ENCODE measurements at regions not wholly inside any gene's neighbourhood (a gene's known extent, or its start where the extent isn't known, plus 50 kb on each side); places are given as distances from the start of the nearest gene placed in this dataset.
A peak's percentile ranks its signal among the peaks of the same experiment; 100 is the strongest.

DNA sequence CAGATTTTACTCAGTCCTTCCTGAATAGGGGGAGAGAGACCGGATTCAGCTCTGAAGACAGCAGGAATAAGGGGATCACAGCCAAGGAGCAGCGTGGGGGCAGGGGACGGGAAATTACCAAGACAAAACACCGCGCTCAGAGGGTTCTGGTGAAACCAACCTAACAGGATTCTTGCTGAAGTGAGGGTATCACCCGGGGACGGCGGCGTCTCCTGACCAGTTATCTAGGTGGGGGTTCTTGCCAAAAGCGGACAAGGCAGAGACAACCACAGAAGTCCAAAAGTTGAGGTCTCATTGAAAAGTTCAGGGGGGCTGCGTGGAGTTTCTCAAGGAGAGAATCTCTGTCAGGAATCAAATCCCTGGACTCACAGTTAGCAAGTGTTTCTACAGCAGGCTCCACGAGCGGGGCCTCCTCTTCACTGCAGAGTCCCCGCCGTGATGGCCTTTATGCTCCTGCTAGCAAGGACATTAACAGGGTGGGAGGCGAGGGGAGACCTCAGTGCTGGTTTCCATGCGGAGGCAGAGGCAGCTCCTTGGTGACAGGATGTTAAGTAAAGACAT lies 291.0 kb downstream of the BRD1 start:
- H3K27me3 ChIP-seq: peaks cover 0 to 5% of the 10 kb centered on the region in 2 donors
- H3K4me3 ChIP-seq: no peak overlapping the region
- H3K36me3 ChIP-seq: no peaks in the 10 kb centered on the region
- TF ChIP-seq, protein P1, sequence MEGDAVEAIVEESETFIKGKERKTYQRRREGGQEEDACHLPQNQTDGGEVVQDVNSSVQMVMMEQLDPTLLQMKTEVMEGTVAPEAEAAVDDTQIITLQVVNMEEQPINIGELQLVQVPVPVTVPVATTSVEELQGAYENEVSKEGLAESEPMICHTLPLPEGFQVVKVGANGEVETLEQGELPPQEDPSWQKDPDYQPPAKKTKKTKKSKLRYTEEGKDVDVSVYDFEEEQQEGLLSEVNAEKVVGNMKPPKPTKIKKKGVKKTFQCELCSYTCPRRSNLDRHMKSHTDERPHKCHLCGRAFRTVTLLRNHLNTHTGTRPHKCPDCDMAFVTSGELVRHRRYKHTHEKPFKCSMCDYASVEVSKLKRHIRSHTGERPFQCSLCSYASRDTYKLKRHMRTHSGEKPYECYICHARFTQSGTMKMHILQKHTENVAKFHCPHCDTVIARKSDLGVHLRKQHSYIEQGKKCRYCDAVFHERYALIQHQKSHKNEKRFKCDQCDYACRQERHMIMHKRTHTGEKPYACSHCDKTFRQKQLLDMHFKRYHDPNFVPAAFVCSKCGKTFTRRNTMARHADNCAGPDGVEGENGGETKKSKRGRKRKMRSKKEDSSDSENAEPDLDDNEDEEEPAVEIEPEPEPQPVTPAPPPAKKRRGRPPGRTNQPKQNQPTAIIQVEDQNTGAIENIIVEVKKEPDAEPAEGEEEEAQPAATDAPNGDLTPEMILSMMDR (IDR thresholded peaks at IDR 0.05): no peak
- no peaks in the 10 kb centered on the region for H3K9me3 ChIP-seq
- no peaks in the 10 kb centered on the region for H3K4me1 ChIP-seq
- ATAC-seq: no peak
- DNase-seq: peak in 2 of 4 donors; percentile 11 to 59
- intact Hi-C loops (cut with DNase I): no loop called here
- H3K27ac ChIP-seq: no peak overlapping the region

DNA sequence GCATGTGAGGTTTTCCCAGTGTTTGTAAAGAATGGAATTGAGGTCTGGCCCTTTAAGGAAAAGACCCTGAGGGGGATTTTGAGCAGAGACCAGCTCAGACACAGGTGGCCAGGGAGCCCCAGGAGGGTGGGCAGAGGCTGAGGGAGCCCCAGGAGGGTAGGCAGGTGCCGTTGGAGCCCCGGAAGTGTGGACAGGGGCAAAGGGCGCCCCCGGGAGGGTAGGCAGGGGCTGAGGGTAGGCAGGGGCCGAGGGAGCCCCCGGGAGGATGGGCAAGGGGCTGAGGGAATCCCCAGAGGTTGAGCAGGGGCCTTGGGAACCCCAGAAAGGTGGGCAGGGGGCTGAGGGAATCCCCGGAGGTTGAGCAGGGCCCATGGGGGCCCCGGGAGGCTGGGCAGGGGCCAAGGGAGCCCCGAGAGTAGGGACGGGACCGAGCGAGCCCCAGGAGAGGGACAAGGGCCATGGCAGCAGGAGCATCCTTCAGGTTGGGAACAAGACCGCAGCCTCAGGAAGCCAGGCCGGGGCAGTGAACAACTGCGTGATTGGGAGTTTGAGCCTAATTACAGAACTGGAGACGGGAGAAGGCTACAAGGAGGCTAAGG lies 292.0 kb downstream of the BRD1 start:
- ATAC-seq (no peak), DNase-seq (peak in 2 of 4 donors; percentile 20 to 61)
- Histone ChIP-seq H3K27ac (no peak overlapping the region), H3K4me3 (no peak overlapping the region), H3K27me3 (peaks cover 0 to under 1% of the 10 kb centered on the region in 2 donors), H3K9me3 (no peaks in the 10 kb centered on the region), H3K36me3 (no peaks in the 10 kb centered on the region), H3K4me1 (no peaks in the 10 kb centered on the region)
- TF ChIP-seq, protein P1 (IDR thresholded peaks at IDR 0.05): no peak
- intact Hi-C loops (cut with DNase I): no loop called here

DNA sequence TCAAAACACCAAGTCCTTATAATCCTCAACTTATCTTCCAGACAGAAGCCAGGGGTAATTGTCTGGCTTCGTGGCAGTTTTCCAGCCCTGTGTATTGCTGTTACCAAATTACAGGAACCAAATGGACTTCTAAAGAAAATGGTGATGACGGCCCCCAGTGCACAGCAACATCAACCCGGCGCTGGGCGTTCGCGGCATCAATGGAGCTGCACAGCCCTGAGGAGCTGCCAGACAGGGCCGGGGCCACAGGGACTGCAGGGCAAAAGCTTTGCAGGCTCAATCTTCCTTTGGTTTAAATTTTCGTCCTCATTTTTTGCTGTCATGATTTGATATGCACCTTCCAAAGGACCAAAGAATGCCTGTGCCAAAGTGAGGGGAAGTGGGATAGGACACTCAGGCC lies 292.5 kb downstream of the BRD1 start:
- no peaks in the 10 kb centered on the region for H3K27me3 ChIP-seq
- TF ChIP-seq, protein P1 (IDR thresholded peaks at IDR 0.05): no peak
- no peaks in the 10 kb centered on the region for H3K9me3 ChIP-seq
- peak in 2 of 4 donors; percentile 10 to 43 for DNase-seq
- intact Hi-C loops (cut with DNase I): no loop called here
- no peaks in the 10 kb centered on the region for H3K4me1 ChIP-seq
- H3K27ac ChIP-seq: no peak overlapping the region
- no peak overlapping the region for H3K4me3 ChIP-seq
- ATAC-seq: no peak
- no peaks in the 10 kb centered on the region for H3K36me3 ChIP-seq

DNA sequence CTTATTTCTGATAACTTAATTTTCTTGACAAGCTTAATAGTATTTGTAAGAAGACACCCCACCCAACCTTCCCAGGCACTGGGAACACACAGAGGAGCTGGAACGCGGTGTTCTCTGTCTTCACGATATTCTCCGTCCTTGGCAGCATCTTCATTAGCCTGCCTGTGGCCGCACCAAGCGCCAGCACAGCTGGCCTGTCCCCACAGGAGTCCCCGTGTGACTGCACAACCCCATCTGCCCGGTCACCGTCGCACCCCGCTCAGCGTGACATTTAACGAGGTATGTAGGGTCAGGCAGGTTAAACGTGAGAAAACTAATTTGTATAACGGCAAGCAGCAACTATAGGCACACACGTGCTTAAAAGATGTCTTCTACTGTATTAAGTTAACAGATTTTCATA lies 293.3 kb downstream of the BRD1 start:
- intact Hi-C loops (cut with DNase I): no loop called here
- TF ChIP-seq, protein P1 (IDR thresholded peaks at IDR 0.05): no peak
- DNase-seq (peak in 2 of 4 donors; percentile 12 to 67), ATAC-seq (no peak)
- no peak overlapping the region for H3K4me3 ChIP-seq
- H3K4me1 ChIP-seq: no peaks in the 10 kb centered on the region
- H3K27me3 ChIP-seq: no peaks in the 10 kb centered on the region
- no peak overlapping the region for H3K27ac ChIP-seq
- no peaks in the 10 kb centered on the region for H3K9me3 ChIP-seq
- H3K36me3 ChIP-seq: no peaks in the 10 kb centered on the region

DNA sequence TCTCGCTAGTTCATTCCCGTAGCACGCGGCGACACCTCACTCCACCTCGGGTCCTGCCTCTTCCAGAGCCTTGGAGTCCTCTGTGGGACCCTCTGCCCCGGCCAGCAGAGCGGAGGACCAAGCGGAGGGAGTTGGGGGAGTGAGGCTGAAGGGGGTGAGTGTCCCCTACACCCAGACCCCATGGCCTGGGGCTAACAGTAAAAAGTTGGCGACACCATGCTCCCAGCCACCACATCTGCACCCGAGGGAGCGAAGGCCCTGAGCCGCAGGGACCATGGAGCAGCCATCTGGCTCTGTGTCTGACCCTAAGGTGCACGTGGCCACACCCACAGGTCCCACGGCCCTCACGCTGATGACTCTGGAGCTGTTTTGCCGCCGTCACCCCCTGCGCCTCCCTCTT lies 293.8 kb downstream of the BRD1 start:
- ATAC-seq: no peak
- H3K4me3 ChIP-seq: no peak overlapping the region
- no peaks in the 10 kb centered on the region for H3K36me3 ChIP-seq
- no peak overlapping the region for H3K27ac ChIP-seq
- TF ChIP-seq, protein P1 (IDR thresholded peaks at IDR 0.05): no peak
- no peaks in the 10 kb centered on the region for H3K9me3 ChIP-seq
- no peaks in the 10 kb centered on the region for H3K4me1 ChIP-seq
- DNase-seq: peak in 2 of 4 donors; percentile 25 to 65
- intact Hi-C loops (cut with DNase I): no loop called here
- H3K27me3 ChIP-seq: no peaks in the 10 kb centered on the region

Data from left lung (tissue), 4 donors.